NAMALWA (cell line): ENCODE measurements at regions not wholly inside any gene's neighbourhood (a gene's known extent, or its start where the extent isn't known, plus 50 kb on each side); places are given as distances from the start of the nearest gene placed in this dataset.

Source experiments
- DNase-seq: peaks from one replicate; pipeline ENCODE4 v3.0.0-alpha.2; 2015; ENCODE audit warnings: low spot score

DNA sequence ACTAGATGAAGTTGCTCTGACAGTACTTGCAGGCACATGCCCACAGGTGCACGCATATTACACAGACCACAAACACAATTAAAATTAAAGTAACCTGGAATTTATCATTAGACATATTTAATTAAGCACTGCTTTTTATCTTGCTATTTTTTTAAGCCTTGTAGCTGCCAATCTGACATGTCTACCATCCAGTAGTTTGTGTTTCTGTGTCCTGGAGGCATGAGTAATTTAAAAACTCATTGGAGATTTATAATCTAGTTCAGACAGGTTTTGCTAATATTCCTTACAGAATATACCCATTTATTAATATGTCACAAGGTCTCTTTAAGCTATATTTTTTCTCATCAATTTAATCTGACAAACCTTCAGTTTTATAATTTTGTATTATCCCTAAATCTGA lies 445.0 kb upstream of the KLF6 start:
- DNase-seq, result no peak

DNA sequence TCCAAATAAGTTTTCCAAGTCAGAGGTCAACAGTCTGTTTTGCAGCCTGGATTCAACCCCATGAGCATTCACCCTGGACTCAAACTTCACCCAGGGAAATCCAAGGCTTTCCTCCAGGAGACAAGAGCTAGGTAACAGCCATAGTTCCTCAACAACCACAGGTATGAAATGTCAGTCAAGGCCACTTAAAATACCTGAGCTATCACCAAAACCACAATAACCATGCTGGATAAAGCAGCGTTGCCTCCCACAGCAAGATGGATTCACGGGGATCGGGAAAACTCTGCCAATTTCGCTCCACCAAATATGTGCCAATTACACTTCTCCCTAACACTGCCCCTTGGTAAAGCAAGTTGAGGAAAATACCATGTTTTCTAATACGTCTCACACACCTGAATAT lies 444.1 kb upstream of the KLF6 start:
- no peak for DNase-seq

DNA sequence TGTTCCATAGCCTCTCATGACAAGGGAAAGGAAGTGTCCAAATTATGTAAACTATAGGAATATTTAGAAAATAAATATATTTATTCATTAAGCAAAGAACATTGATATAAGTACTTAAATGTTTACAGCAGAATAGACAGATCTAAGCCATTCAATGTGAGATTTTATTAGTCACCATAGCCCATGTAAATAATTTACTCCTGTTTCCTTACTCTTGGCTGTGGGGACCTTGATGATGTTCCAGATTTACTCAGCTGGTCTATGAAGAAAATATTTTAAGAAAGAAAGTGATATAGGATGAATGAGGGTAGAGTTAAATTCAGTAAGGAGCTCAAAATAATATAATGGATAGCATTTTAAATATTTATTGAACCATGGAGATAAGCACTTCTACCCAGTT lies 442.6 kb upstream of the KLF6 start:
- no peak for DNase-seq

DNA sequence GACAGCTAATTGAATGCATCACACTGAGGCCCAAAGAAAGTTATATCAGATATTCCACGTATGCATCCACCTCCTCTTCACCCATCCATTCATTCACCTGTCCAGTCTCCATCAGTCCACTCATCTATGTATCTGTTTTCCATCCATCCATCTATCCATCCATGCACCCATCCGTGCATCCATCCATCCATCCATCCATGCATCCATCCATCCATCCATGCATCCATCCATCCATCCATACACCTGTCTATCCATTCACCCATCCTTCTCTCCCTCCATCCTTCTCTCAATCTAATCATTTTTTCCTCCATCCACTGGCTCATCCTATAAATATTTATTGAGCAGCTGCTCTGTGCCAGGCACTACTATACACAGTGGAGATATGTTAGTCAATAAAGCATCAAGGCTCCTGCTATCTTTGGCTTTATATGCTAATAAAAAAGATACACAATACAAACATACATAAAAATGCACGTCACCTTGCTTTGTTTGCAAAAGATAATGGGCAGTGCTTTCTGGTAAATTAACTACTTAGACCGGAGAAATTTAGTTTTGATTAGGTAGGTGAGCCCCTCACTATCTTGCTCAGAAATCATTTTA lies 442.0 kb upstream of the KLF6 start:
- DNase-seq, result no peak

DNA sequence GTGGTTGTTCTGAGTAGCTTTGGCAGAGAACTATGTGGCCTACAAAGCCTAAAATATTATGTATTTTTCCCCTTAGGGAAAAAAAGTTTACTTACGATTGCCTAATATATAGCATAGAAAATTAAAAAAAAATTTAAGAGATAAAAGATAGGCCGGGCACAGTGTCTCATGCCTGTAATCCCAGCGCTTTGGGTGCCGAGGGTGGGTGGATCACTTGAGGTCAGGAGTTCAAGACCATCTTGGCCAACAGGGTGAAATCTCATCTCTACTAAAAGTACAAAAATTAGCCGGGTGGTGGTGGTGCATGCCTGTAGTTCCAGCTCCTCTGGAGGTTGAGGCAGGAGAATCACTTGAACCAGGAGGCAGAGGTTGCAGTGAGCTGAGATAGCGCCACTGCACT lies 439.2 kb upstream of the KLF6 start:
- no peak for DNase-seq

DNA sequence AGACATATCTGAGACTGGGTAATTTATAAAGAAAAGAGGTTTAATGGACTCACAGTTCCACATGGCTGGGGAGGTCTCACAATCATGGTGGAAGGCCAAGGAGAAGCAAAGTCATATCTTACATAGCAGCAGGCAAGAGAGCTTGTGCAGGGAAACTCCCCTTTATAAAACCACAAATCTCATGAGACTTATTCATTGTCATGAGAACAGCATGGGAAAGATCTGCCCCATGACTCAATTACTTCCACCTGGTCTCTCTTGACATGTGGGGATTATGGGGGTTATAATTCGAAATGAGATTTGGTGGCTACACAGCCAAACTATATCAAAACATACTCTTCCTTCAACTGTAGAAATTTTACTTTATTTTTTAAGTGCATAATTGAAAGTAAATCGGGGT lies 436.3 kb upstream of the KLF6 start:
- DNase-seq, result peak; percentile 13

DNA sequence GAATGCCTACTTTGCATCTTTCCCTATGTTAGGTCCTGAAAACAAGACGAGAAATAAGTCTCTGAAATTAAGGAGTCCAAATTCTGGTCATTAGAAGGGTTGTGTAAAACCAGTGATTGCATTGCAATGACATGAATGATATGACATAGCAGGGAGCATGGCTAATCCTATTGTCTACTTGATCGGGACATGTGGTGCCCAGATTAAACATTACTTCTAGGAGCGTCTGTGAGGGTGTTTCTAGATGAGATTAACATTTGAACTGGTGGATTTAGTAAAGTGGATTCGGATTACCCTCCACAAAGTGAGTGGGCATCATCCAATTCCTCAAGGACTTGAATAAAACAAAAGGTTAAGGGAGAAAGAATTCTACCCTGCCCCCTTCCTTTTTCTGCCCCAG lies 434.9 kb upstream of the KLF6 start:
- no peak for DNase-seq

DNA sequence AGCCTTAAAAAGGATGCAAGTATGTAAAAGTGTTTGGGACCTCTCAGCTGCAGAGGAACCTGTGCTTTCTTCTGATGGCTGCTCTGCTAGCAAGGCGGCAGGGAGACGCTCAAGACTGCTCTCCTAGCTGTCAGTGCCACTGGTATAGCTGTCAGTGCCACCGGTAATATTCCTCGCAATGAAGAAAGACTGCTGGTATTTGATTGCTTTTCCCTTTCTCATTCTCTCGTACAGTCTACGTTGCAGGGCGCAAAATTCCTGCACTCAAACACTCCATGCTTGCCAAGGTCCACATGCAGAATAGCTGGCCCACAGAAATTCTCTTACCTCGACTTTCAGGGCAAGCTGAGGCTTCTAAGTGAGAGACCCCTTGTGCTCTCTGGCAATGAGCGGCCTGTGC lies 432.6 kb upstream of the KLF6 start:
- no peak for DNase-seq

DNA sequence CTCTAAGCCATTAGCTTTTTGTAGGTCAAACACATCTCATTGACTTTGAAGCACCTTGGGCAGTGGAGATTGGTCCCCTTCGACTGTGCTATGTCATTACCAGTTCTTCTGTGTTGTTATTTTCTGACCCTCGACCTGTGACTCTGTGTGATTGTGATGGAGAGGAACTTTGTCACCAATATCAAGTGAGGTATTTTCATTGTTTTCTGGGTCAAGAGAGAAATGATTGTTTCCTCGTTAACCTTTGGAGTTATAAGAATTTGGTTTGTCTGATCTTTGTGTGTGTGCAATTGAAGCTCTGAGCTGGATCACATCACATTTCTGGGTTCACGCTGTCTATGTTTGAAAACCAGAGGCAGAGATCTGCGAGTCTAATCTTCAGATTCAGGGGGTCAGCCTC lies 432.2 kb upstream of the KLF6 start:
- no peak for DNase-seq

DNA sequence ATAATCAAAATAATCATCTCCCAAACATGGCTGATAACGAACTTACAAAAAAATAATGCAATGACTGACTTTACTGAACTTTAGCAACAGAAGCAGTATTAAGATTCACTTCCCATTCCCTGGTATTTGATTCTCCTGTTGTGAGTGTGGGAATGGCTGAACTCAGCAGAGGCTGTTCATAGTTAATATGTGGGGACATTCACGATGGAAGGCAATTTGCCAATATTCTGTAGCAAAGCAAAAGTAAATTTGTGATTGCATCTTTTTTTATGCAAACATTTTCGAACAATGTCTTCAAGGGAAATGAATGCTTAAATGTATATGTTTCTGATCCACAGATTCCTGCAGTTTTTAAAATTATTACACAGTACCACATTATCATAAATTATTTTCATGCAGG lies 431.7 kb upstream of the KLF6 start:
- no peak for DNase-seq

DNA sequence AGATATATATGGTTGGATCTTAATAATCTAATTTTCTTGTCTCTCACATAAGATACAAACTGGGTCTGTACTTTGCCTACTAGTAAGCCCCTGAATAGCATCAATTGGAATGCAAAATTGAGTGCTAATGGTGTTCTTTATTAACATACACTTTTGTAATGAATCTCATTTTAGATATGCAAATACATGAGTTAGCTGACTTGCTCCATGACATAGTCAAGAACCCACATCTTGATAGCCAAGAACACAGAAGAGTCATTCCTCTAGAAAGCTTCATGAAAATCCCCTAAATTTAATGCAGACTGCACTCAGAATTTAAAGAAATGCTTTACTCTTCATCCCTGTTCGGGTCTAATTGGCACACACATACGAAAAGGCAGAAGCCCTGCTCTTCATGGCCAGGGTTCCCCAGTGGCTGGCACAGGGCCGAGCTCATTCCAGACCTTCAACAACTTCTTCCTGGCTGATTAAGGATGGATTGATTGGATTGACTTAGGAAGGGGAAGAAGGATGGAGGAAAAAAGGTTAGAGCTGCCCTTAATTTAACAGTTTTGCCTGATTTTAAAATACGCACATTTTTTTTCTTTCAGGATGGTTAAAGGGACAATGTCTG lies 431.1 kb upstream of the KLF6 start:
- DNase-seq, result no peak

DNA sequence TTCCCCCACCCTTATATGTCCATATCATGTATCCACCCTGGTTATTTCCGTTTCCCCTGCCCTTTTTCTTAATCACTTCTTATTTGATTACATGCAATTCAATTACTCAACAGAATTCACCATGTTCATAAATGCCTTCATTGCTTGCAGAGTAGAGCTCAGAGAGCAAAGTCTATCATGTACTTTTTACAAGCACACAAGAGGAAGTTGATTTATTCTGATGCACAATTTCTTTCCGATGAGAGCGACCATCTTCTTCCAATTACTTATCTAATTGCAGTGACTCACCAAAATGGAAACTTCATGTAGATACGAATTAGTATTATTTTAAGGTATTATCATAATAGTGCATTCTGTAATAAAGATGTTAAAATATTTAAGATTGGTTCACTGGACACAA lies 430.5 kb upstream of the KLF6 start:
- no peak for DNase-seq

DNA sequence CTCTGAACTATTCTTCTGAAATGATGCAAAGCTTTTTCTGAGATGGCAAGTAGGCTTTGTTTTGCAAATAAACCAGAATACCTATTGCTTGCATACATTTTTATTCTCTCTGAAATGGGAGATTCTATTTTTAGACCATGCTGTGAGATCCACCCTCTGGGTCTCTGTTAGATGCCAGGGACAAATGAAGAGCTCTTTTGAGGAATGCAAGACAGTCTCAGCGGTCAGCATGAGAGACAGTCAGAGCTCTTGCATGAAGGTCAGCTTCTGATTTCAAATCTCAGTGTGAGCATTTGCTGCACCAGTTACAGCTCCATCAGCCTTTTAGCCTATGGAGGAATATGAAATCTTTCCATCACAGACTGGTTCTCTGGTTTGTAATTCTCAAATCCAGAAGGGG lies 429.9 kb upstream of the KLF6 start:
- DNase-seq, result no peak

DNA sequence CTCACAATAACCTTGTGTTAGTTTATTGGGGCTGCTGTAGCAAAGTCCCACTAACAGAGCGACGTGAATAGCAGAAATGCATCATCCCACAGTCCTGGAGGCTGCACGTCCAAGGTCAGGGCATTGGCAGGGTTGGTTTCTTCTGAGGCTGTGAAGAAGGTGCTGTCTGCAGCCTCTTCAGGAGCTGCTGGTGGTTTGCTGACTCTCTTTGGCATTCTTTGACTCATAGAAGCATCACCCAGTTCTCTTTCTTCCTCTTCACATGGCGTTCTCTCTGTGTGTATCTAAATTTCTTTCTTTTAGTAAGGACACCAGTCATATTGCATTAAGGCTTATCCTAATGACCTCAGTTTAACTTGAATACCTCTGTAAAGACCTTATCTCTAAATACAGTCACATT lies 428.4 kb upstream of the KLF6 start:
- DNase-seq, result no peak

DNA sequence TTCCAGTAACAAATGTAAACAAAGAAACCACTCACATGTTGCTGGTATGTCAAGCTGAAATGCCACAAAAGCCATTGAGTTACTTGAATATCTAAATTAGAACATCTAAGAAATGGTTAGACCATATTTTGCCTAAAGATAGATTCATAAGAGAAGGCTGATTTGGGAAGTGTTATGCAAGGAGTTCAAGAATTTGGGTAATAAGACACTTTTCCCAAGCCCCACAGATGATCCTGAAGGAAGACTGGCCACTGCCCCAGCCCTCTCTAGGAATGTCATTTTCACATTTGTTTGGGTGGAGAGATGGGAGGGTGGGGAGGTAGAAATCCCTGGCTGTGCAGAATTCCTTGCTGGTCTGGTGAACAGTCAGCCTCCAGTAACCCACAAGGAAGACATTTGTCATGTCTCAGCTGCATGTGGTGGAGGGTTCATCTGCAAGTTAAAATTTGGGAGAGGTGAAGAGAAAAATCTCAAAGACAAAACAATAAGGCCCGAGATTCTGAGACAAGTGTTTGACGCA lies 427.2 kb upstream of the KLF6 start:
- no peak for DNase-seq

DNA sequence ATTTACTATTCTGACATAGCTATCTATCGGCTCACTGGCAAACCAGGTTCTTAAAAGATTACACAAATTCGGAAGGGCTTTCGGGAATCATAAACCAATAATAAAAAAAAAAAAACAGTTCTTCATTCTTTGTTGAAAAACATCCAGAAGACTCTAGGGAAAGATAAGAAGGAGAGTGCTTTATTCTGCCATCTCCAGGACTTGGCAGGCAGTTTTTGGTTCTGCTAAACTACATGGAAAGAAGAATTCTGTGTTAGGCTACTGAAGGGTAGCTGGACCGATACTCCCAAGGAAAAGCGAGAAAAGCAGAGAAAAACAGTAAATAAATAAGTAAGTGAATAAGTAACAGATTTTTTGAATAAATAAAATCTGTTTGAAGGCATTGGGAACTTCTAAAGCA lies 423.5 kb upstream of the KLF6 start:
- no peak for DNase-seq

DNA sequence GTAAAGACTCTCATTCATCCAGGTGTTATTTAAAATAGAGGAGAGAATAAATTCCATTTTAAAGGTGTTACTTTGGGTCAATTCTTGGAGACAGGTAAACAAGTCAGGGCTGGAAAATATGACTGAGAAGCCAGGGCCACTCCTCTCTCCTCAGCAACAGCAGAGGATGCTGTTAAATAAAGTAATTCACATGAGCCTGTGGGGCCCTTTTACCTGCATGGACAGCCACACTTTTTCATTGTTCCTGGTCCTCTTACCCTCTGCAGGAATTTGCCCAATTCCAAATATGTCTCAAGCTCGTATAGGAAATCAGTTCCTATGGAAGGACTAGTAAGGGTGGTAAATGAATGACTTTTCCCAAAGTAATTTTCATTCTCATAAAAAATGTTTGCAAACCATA lies 420.1 kb upstream of the KLF6 start:
- DNase-seq, result no peak

DNA sequence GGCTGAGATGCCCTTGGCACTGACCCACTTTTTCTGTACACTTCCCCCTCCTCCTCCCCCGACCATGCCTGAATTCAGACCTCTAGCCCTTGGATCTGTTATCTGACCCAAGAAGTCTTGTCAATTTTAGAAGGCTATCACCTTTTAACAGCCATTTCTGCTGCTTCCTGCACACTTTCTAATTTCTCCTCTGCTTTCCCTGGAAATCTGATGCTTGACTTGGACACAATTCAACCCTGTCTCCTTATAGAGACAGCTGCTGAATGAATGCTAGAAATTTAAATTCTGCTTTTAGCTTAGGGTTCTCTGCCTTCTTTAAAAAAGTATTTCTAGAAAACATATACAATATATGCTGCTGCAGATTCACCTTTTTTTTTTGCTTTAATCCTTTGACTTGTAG lies 417.9 kb upstream of the KLF6 start:
- DNase-seq, result no peak

DNA sequence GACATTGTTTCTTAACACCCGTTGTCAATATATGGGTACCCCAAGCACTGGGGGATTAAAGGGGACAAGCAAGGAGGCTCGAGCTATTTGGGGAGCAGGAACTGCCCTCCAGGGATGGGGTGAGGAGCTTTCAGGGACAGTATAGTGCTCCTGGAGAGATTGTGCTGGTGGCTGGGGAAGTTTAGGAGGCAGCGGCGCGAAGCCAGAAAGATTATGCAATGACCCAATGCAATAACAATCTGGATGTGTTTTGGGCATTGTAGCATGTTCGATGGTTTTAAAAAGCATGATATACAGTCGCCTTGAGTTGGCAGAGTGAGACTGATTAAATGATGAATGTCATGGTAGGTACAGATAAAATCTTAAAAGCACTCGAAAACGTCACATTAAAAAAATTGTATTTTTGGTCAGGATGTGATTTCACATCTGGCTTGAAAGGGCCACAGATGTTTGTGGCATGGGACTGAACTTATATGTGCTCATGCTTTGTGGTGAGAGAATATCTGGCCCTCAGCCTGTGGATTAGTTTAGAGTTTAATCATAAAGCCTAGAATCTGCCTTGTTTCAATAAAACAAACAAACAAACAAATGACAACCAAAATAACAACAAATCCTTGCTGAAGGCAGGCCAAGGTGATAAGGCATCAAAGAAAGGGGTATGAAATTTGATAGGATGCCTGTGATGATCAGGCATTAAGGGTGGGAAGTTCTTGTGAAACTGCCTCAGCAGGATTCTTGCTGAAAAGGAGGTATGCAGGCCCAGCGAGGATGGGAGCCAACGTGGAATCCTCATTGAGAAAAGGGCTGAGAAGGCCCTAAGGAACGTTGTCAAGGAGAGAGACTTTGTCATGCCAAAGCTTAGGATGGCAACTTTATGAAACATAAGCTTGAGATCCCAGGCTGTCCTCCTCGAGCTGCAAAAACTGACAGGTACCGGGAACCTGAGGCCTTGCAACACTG lies 417.1 kb upstream of the KLF6 start:
- no peak for DNase-seq

DNA sequence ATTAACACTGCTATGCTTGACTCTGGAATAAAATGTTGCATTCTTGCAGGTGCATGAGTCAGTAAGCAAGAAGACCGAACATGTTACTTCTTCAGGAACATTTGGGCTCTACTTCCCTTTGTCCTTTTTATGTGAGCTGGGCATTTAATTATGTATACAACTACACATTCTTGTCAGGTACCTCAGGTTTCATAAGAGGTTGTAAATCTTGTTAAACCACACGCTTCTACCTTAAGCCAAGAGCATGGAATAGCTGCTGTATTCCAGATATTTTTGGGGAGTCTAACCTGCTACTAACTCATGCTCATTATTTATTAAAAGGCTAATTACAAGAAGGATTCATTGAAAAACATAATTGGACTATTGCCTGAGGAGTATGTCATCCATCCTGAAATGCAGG lies 414.2 kb upstream of the KLF6 start:
- no peak for DNase-seq

DNA sequence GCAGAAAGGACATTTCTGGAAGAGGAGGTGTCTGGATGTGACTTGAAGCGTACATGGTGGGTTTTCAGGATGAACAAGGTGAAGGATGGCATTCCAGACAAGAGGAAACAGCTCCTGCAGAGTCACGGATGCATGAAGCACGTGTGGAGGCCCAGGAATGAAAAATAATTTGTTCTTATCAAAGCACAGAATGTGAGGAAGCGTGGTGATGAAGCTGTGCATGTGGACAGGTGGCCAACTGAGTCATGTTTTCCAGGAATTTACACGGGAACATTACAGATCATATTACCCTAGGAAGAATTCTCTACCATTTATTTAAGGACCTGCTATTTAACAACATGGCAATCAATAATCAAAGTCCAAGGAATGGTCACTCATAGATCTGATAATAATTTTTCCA lies 413.2 kb upstream of the KLF6 start:
- DNase-seq, result no peak

DNA sequence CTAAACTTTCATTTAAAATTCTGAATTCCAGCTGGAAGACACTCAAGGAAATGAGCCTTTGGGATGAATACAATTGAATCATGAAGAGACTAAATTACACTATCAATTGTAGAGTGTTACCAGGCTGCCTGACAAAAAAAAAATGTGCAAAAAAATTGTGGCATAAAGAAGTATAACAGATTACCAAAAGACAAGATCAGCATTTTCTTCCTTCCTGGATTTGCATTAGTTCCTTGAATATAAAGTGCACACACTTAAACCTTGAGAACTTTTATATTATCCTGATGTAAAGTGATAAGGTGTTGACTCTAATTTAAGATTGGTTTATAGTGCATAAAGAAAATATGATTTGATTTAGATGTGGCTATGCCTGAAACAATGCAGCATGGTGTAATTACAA lies 412.7 kb upstream of the KLF6 start:
- no peak for DNase-seq

DNA sequence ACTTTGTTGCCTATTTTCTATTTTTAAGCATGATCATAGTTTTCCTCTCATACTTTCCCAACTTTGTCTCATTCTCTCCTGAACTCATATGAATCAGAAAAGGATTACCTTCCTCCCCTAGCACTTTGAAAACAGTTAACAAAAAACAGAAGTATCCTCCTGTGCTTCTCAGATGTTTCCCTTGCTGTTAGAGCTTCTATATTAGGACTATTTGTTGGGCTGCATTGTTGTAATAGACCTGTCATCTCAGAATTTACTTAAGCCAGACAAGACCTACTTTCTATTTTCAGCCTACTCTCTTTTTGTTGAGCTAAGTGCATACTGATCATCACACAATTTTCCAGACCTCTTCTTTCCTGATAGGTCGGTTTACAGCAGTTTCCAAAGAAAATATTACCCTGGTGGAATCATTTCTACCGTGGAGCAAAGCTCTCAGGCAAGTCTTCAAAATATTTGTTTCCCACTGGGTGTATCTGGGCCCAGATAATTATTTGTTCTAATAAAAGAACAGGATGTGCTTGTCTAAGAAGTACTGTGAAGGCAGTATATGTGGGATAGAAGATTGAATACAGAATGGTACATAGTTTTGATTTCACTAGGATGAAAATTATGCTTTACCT lies 411.9 kb upstream of the KLF6 start:
- no peak for DNase-seq
